Naive thymus-derived CD8-positive, alpha-beta T cell (primary cell): ENCODE measurements at regions not wholly inside any gene's neighbourhood (a gene's known extent, or its start where the extent isn't known, plus 50 kb on each side); places are given as distances from the start of the nearest gene placed in this dataset.

Experiments
- ATAC-seq, 2 donors: fragments of 150-1000 bp; cut with Tn5 transposase in 1 of 2; sonication (Bioruptor Pico), chemical (Tn5 transposase) in 1 of 2; 1 replicate in 1 of 2; 2 replicates in 1 of 2; pipeline ENCODE4 v1.10.0; 2021; ENCODE audit warnings: mild to moderate bottlenecking in 2 of 2, moderate library complexity in 2 of 2
- POLR2A ChIA-PET: fragments of 350-600 bp; sonication (Branson Sonifier 250); formaldehyde crosslinking; loops from one replicate; lab custom pipeline; 2021; ENCODE audit warnings: antibody characterized with exemption; lab: Charles Lee
- DNase-seq, 10 donors: peaks; one replicate each; pipeline versions ENCODE4 v3.0.0 to v3.0.0-alpha.2; 2020 to 2022
- H3K27ac Mint-ChIP-seq, 10 donors: one replicate each; pipeline ENCODE4 v1.8.0; 2020 to 2022; ENCODE audit warnings: mild to moderate bottlenecking in 10 of 10, mixed read lengths in 10 of 10, moderate library complexity in 4 of 10, inconsistent platforms in 1 of 10
- H3K27me3 Mint-ChIP-seq, 5 donors: one replicate each; pipeline ENCODE4 v1.8.0; 2021 to 2022; ENCODE audit warnings: mixed read lengths in 5 of 5
- H3K36me3 Mint-ChIP-seq, 3 donors: one replicate each; pipeline ENCODE4 v1.8.0; 2020 to 2022; ENCODE audit warnings: mixed read lengths in 3 of 3, mild to moderate bottlenecking in 2 of 3, inconsistent platforms in 1 of 3
- H3K4me1 Mint-ChIP-seq, 4 donors: one replicate each; pipeline ENCODE4 v1.8.0; 2021 to 2022; ENCODE audit warnings: mixed read lengths in 4 of 4
- H3K4me3 Mint-ChIP-seq, 10 donors: one replicate each; pipeline ENCODE4 v1.8.0; 2020 to 2022; ENCODE audit warnings: mild to moderate bottlenecking in 10 of 10, mixed read lengths in 10 of 10, moderate library complexity in 6 of 10, inconsistent platforms in 1 of 10
- H3K9me3 Mint-ChIP-seq, 9 donors: one replicate each; pipeline ENCODE4 v1.8.0; 2020 to 2022; ENCODE audit warnings: mixed read lengths in 9 of 9, mild to moderate bottlenecking in 3 of 9, inconsistent platforms in 1 of 9, moderate library complexity in 1 of 9

- Mint-ChIP-seq H3K27ac (no peak overlapping the region), H3K4me3 (no peak overlapping the region), H3K27me3 (peaks cover 0 to 12% (median 9%) of the 10 kb centered on the region in 5 donors), H3K4me1 (peaks cover 0 to 8% (median 3%) of the 10 kb centered on the region in 4 donors), H3K36me3 (no peaks in the 10 kb centered on the region), H3K9me3 (peaks cover 0 to 4% (median 0%) of the 10 kb centered on the region in 9 donors)
- DNase-seq: no peak
- no peak for ATAC-seq
- POLR2A ChIA-PET: no interaction called here
Observed at GRCh38 chr2:134770702-134771101, 51.9 kb upstream of the TMEM163 start.

DNA sequence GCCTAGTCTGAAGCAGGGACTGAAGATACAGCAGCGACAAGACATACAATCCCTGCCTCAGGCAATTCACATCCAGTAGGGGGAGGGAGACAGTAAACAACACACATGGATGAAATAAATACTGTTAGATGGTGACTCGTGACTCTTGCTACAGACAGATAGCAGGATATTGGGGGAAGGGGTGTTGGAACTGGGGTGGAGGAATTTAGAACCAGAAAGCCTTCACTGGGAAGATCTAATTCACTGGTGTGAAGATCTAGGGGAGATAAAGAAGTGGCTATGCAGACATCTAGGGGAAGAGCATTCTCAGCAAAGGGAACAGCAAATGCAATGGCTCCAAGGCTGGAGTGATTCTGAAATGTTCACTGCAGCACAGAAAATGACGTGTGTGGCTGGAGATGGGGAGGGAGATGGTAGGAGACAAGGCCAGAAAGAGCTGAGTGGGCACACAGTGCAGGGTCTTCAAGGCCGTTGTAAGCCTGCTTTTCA lies 52.6 kb upstream of the TMEM163 start:
- no peaks in the 10 kb centered on the region for H3K36me3 Mint-ChIP-seq
- no peak overlapping the region for H3K27ac Mint-ChIP-seq
- POLR2A ChIA-PET: no interaction called here
- H3K9me3 Mint-ChIP-seq: peaks cover 0 to 3% (median 0%) of the 10 kb centered on the region in 9 donors
- H3K4me3 Mint-ChIP-seq: no peak overlapping the region
- ATAC-seq: no peak
- peaks cover 0 to 7% (median 6%) of the 10 kb centered on the region in 5 donors for H3K27me3 Mint-ChIP-seq
- no peak for DNase-seq
- H3K4me1 Mint-ChIP-seq: peaks cover 0 to 8% (median 3%) of the 10 kb centered on the region in 4 donors

- POLR2A ChIA-PET: no interaction called here
- DNase-seq (no peak), ATAC-seq (no peak)
- Mint-ChIP-seq H3K36me3 (no peaks in the 10 kb centered on the region), H3K9me3 (peaks cover 0 to 3% (median 0%) of the 10 kb centered on the region in 9 donors), H3K27me3 (peaks cover 0 to 2% (median 0%) of the 10 kb centered on the region in 5 donors), H3K4me1 (peaks cover 0 to 8% (median 3%) of the 10 kb centered on the region in 4 donors), H3K4me3 (no peak overlapping the region), H3K27ac (no peak overlapping the region)
Observed at GRCh38 chr2:134772493-134773169, 53.8 kb upstream of the TMEM163 start.

DNA sequence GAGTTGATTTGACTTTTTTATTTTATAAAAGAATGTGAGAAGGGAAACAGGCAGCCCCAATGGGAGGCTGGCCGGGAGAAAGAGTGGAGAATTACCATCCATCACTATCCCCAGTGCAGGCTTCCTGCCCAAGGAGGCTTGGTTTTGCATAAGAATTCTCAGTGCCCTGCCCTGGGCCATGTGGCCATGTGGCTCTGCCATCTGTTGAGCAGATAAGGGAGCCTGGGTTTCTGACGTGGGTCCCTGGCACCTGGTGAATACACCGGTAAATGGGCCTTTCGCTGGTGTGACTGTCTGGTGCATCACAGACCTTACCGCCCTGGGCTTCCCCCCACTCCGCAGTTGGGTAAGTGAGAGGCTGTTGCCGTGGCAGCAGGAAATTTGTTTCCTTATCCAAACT lies 54.5 kb upstream of the TMEM163 start:
- Mint-ChIP-seq H3K4me3 (no peak overlapping the region), H3K27me3 (peaks cover 0 to 4% (median 0%) of the 10 kb centered on the region in 5 donors), H3K27ac (no peak overlapping the region), H3K9me3 (peaks cover 0 to 2% (median 0%) of the 10 kb centered on the region in 9 donors), H3K36me3 (no peaks in the 10 kb centered on the region), H3K4me1 (peaks cover 0 to 8% (median 3%) of the 10 kb centered on the region in 4 donors)
- POLR2A ChIA-PET: no interaction called here
- ATAC-seq (no peak), DNase-seq (no peak)

DNA sequence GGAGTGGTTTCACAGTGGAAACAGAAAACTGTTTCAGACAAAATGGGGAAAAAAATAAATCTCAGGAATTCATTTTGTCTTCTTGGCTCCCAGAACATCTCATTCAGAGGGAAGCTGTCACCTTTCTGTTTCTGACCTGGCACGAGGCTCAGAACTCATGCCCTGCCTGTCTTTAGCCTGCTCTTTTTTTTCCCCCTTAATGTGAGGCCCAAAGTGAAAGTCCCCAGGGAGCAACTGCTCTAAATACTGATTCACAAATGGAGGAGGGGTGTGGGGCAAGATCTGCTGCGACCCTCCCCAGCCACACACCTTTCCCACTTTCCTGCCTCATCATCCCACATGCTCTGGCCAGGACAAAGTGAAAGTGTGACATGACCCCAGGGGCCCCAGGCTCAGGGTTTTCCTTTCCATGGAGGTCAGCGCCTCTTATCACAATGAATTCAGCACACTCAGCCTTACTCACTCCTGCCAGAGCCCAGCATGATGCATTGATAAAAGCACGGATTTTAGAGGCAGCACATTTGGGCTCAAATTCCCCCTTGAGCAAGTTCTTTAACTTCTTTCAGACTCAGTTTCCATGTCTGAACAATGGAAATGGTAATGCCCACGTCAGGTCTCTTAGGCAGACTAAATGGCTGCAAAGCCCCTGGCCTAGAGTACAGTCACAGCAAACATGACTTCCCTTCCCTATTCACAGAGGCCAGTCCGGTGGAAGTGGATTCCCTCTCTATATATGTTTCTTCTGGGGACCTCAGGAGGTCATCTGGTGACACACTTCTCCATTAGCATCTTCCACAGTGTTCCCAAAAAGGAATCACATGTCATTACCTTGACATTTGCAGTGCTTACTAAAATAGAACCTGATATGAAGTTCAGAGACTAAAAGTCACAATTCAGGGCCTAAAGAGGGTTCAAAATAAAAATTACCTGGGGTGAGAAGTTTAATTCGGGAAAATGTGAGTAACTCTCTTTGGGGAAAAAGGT lies 55.3 kb upstream of the TMEM163 start:
- POLR2A ChIA-PET: no interaction called here
- H3K9me3 Mint-ChIP-seq: peaks cover 0 to 2% (median 0%) of the 10 kb centered on the region in 9 donors
- peaks cover 0 to 4% (median 0%) of the 10 kb centered on the region in 5 donors for H3K27me3 Mint-ChIP-seq
- peaks cover 0 to 8% (median 3%) of the 10 kb centered on the region in 4 donors for H3K4me1 Mint-ChIP-seq
- ATAC-seq (no peak), DNase-seq (no peak)
- H3K4me3 Mint-ChIP-seq: no peak overlapping the region
- H3K36me3 Mint-ChIP-seq: no peaks in the 10 kb centered on the region
- H3K27ac Mint-ChIP-seq: no peak overlapping the region

DNA sequence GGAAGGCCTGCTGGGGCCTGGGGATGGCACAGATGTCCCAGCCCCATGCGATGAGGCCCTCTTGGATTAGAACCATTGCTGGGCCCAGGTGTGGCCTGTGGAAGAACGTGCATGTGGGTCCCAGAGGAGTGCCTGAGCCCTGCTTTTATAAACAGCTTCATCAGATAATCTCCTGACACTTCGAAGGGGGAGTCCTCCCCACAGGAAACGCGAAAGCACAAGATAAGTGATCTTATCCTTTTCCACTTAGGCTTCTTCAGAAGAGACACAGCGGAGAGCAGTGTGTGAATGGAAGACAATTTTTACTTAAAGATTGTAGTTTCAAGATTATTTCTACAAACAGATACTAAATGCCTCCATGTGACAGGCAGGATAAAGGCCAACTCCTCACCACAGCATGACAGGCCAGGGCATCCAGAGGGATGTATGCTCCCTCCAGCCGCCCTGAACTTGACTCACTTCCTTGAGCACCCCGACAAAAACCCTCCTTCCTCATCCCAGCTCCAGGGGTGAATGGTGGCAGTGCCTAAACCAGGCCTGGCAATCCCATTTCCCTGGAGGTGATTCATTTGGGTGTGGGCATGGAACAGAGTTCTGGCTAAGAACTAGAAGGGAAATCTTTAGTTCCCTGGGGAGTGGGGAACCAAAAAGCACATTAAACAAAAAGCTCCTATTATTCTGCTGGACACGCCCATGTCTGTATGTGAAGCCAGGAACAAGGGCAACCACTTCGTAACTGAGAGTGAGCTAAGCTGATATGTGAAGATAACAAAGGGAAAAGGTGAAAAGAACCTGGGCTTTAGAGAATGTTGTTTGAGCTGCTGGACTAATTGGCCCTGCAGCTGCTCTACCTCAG lies 56.2 kb upstream of the TMEM163 start:
- DNase-seq: no peak
- Mint-ChIP-seq H3K27me3 (peaks cover 0 to 4% (median 0%) of the 10 kb centered on the region in 5 donors), H3K36me3 (no peaks in the 10 kb centered on the region), H3K9me3 (peaks cover 0 to 2% (median 0%) of the 10 kb centered on the region in 9 donors), H3K27ac (peak overlapping the region in 2 of 10 donors; percentile 21 to 63), H3K4me3 (no peak overlapping the region), H3K4me1 (peaks cover 0 to 8% (median 3%) of the 10 kb centered on the region in 4 donors)
- ATAC-seq: no peak
- POLR2A ChIA-PET: no interaction called here

- no peak overlapping the region for H3K27ac Mint-ChIP-seq
- ATAC-seq (no peak), DNase-seq (no peak)
- POLR2A ChIA-PET: no interaction called here
- no peaks in the 10 kb centered on the region for H3K9me3 Mint-ChIP-seq
- H3K4me1 Mint-ChIP-seq: peaks cover 5 to 22% (median 12%) of the 10 kb centered on the region in 4 donors
- H3K27me3 Mint-ChIP-seq: peaks cover 0 to 4% (median 0%) of the 10 kb centered on the region in 5 donors
- H3K4me3 Mint-ChIP-seq: no peak overlapping the region
- no peaks in the 10 kb centered on the region for H3K36me3 Mint-ChIP-seq
Observed at GRCh38 chr2:134776836-134777235, 58.0 kb upstream of the TMEM163 start.

- Mint-ChIP-seq H3K27ac (no peak overlapping the region), H3K36me3 (no peaks in the 10 kb centered on the region), H3K4me3 (no peak overlapping the region), H3K9me3 (no peaks in the 10 kb centered on the region), H3K4me1 (peaks cover 5 to 28% (median 12%) of the 10 kb centered on the region in 4 donors), H3K27me3 (peaks cover 0 to 6% (median 0%) of the 10 kb centered on the region in 5 donors)
- POLR2A ChIA-PET: no interaction called here
- no peak for ATAC-seq
- DNase-seq: no peak
Observed at GRCh38 chr2:134777593-134777992, 58.8 kb upstream of the TMEM163 start.

DNA sequence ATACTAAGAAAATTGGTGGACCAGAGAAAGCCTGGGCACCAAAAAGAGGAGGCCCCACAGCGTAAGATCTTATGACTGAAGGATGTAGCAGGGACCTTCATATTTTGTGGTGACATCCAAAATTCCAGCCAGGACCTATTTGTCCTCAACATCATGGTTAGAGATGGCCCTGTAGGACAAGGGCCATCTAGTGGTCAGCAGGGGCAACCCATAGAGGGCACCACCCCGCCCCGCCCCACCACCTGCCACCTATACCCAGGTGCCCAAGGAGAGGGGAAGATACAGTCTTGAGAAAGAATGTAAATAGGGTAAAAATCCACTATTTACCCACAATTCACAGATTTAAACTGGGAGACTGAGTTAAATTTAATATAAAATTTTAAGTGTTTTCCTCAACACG lies 59.6 kb upstream of the TMEM163 start:
- no peaks in the 10 kb centered on the region for H3K36me3 Mint-ChIP-seq
- ATAC-seq (no peak), DNase-seq (no peak)
- H3K9me3 Mint-ChIP-seq: no peaks in the 10 kb centered on the region
- H3K4me1 Mint-ChIP-seq: peaks cover 5 to 29% (median 12%) of the 10 kb centered on the region in 4 donors
- peaks cover 0 to 6% (median 0%) of the 10 kb centered on the region in 5 donors for H3K27me3 Mint-ChIP-seq
- no peak overlapping the region for H3K4me3 Mint-ChIP-seq
- POLR2A ChIA-PET: no interaction called here
- H3K27ac Mint-ChIP-seq: no peak overlapping the region

DNA sequence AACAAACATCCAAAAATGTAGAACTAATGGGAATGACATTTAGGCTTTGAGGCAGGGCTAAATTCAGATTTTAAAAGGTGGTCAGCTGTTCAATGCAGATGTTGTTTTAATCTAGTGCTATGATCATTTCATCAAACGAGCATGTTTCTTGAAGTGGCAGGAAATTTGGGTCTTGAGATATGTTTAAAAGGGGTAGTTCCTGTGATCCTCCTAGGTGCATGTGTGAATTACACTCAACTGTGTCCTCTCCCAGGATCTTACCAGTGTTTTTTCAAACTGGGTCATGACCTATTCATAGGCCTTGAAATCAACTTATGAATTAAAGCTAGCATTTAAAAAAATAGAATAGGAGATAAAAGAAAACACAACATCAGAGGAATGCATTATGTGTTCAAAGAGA lies 57.4 kb upstream of the ACMSD start:
- ATAC-seq (peak in 1 of 2 donors; percentile 30), DNase-seq (peak in 2 of 10 donors; percentile 5 to 23)
- Mint-ChIP-seq H3K4me3 (no peak overlapping the region), H3K27me3 (peaks cover 0 to 10% (median 4%) of the 10 kb centered on the region in 5 donors), H3K36me3 (no peaks in the 10 kb centered on the region), H3K4me1 (peaks cover 5 to 21% (median 10%) of the 10 kb centered on the region in 4 donors), H3K9me3 (no peaks in the 10 kb centered on the region), H3K27ac (peak overlapping the region in 2 of 10 donors; percentile 1 to 11)
- POLR2A ChIA-PET: no interaction called here

- Mint-ChIP-seq H3K27me3 (peaks cover 0 to 10% (median 4%) of the 10 kb centered on the region in 5 donors), H3K27ac (peak overlapping the region in 1 of 10 donors; percentile 4), H3K9me3 (peaks cover 0 to 3% (median 0%) of the 10 kb centered on the region in 9 donors), H3K36me3 (no peaks in the 10 kb centered on the region), H3K4me3 (no peak overlapping the region), H3K4me1 (peaks cover 5 to 21% (median 10%) of the 10 kb centered on the region in 4 donors)
- no peak for ATAC-seq
- POLR2A ChIA-PET: no interaction called here
- DNase-seq: no peak
Observed at GRCh38 chr2:134782107-134782506, 56.3 kb upstream of the ACMSD start.

DNA sequence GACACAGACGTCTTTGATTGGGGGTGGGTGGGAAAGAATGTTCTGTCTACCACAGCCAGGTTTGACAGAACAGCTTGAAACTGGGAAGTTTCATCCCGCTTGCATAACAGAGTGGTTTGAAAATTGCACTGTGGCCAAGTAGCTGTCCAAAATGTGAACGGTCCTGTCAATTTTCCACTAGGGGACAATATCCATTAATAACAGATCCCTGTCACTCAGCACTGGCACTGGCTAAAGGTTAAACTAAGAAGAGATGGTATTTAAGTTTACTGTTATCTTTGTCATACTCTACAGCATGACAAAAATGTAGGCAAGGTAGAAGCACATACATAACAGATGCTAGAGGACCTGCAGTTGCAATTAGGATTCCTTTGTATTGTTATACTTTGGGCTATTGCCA lies 55.6 kb upstream of the ACMSD start:
- peaks cover 0 to 10% (median 4%) of the 10 kb centered on the region in 5 donors for H3K27me3 Mint-ChIP-seq
- POLR2A ChIA-PET: no interaction called here
- H3K27ac Mint-ChIP-seq: peak overlapping the region in 1 of 10 donors; percentile 4
- H3K4me3 Mint-ChIP-seq: no peak overlapping the region
- H3K9me3 Mint-ChIP-seq: peaks cover 0 to 3% (median 0%) of the 10 kb centered on the region in 9 donors
- peaks cover 5 to 21% (median 10%) of the 10 kb centered on the region in 4 donors for H3K4me1 Mint-ChIP-seq
- no peaks in the 10 kb centered on the region for H3K36me3 Mint-ChIP-seq
- DNase-seq (peak in 1 of 10 donors; percentile 22), ATAC-seq (no peak)
